HG02973 (cell line): ENCODE measurements at regions not wholly inside any gene's neighbourhood (a gene's known extent, or its start where the extent isn't known, plus 50 kb on each side); places are given as distances from the start of the nearest gene placed in this dataset.
"Not testable (repeated sequence)": the region's sequence is repeated elsewhere in the genome, so short reads cannot be mapped to it uniquely, and the experiment has no call there.

Source experiments
- ATAC-seq: cut with Tn5 transposase; IDR thresholded peaks from one replicate; pipeline ENCODE4 v1.9.1; 2021; ENCODE audit warnings: moderate library complexity; ENCODE audit not compliant: unreplicated experiment

GRCh38 chr10:121355161-121355560 lies 243.1 kb downstream of the FGFR2 start:
- ATAC-seq, result no peak

- no peak for ATAC-seq
These were observed 242.1 kb downstream of the FGFR2 start for GRCh38 chr10:121356183-121356582.

- ATAC-seq, result no peak
These were observed 240.8 kb downstream of the FGFR2 start for GRCh38 chr10:121357401-121357800.

- no peak for ATAC-seq
These were observed 236.2 kb downstream of the FGFR2 start for GRCh38 chr10:121362026-121362425.

GRCh38 chr10:121365566-121365965 lies 232.7 kb downstream of the FGFR2 start:
- ATAC-seq, result no peak

- ATAC-seq, result no peak
These were observed 229.8 kb downstream of the FGFR2 start for GRCh38 chr10:121368347-121369025.

GRCh38 chr10:121369616-121370015 lies 228.6 kb downstream of the FGFR2 start:
- no peak for ATAC-seq

GRCh38 chr10:121371836-121372235 lies 226.4 kb downstream of the FGFR2 start:
- no peak for ATAC-seq

GRCh38 chr10:121373411-121373810 lies 224.8 kb downstream of the FGFR2 start:
- no peak for ATAC-seq

- no peak for ATAC-seq
These were observed 224.1 kb downstream of the FGFR2 start for GRCh38 chr10:121374121-121374520.

- no peak for ATAC-seq
These were observed 223.1 kb downstream of the FGFR2 start for GRCh38 chr10:121375172-121375571.

GRCh38 chr10:121378251-121378801 lies 219.9 kb downstream of the FGFR2 start:
- ATAC-seq, result no peak

- no peak for ATAC-seq
These were observed 219.2 kb downstream of the FGFR2 start for GRCh38 chr10:121379013-121379412.

- ATAC-seq, result no peak
These were observed 218.0 kb downstream of the FGFR2 start for GRCh38 chr10:121380211-121380610.

GRCh38 chr10:121382029-121382520 lies 216.2 kb downstream of the FGFR2 start:
- not testable (repeated sequence) for ATAC-seq

- no peak for ATAC-seq
These were observed 213.1 kb downstream of the FGFR2 start for GRCh38 chr10:121385136-121385535.

GRCh38 chr10:121392657-121393056 lies 205.6 kb downstream of the FGFR2 start:
- no peak for ATAC-seq

GRCh38 chr10:121393522-121393921 lies 204.7 kb downstream of the FGFR2 start:
- ATAC-seq, result no peak

GRCh38 chr10:121400507-121400906 lies 197.7 kb downstream of the FGFR2 start:
- ATAC-seq, result not testable (repeated sequence)

- ATAC-seq, result no peak
These were observed 194.7 kb downstream of the FGFR2 start for GRCh38 chr10:121403527-121403926.

GRCh38 chr10:121404611-121405010 lies 193.6 kb downstream of the FGFR2 start:
- ATAC-seq, result no peak

GRCh38 chr10:121405096-121405495 lies 193.1 kb downstream of the FGFR2 start:
- no peak for ATAC-seq

GRCh38 chr10:121405549-121405948 lies 192.7 kb downstream of the FGFR2 start:
- no peak for ATAC-seq
